MCF 10A (cell line): ENCODE measurements at regions not wholly inside any gene's neighbourhood (a gene's known extent, or its start where the extent isn't known, plus 50 kb on each side); places are given as distances from the start of the nearest gene placed in this dataset.

Source experiments
- BruUV-seq: library from RNA; stranded (reverse); fragments of 400-500 nt; replicated peaks from 2 replicates; lab custom pipeline; 2021; lab: Mats Ljungman, UMichigan
- CTCF ChIA-PET: fragments of 300-600 bp; sonication (Branson Sonifier 250); formaldehyde crosslinking; extraction: SDS; loops from one replicate; lab custom pipeline; 2021; ENCODE audit warnings: antibody characterized with exemption, inconsistent platforms; lab: Yijun Ruan, JAX
- POLR2A ChIA-PET: fragments of 300-600, 350-650 bp; sonication (Branson Sonifier 250); formaldehyde crosslinking; extraction: SDS; loops from one replicate; lab custom pipeline; 2020; ENCODE audit warnings: antibody characterized with exemption, inconsistent platforms; lab: Yijun Ruan, JAX
- DNase-seq: peaks from one replicate; pipeline ENCODE4 v3.0.0-alpha.2; 2018; ENCODE audit not compliant: unreplicated experiment
- H3K27ac Mint-ChIP-seq: one replicate; pipeline ENCODE4 v1.8.0; 2022; ENCODE audit warnings: mild to moderate bottlenecking, low read depth, mixed read lengths; ENCODE audit not compliant: unreplicated experiment
- H3K27me3 Mint-ChIP-seq: one replicate; pipeline ENCODE4 v1.8.0; 2022; ENCODE audit warnings: mixed read lengths; ENCODE audit not compliant: insufficient read depth, unreplicated experiment
- H3K36me3 Mint-ChIP-seq: one replicate; pipeline ENCODE4 v1.8.0; 2022; ENCODE audit warnings: mild to moderate bottlenecking, moderate library complexity, mixed read lengths; ENCODE audit not compliant: insufficient read depth, unreplicated experiment
- H3K4me1 Mint-ChIP-seq: one replicate; pipeline ENCODE4 v1.8.0; 2022; ENCODE audit warnings: mixed read lengths; ENCODE audit not compliant: insufficient read depth, unreplicated experiment
- H3K4me3 Mint-ChIP-seq: one replicate; pipeline ENCODE4 v1.8.0; 2022; ENCODE audit warnings: mild to moderate bottlenecking, moderate library complexity, mixed read lengths; ENCODE audit not compliant: unreplicated experiment
- H3K9me3 Mint-ChIP-seq: one replicate; pipeline ENCODE4 v1.8.0; 2022; ENCODE audit warnings: mixed read lengths; ENCODE audit not compliant: unreplicated experiment
- intact Hi-C: fragments of 100-400 bp; cut with micrococcal nuclease; formaldehyde crosslinking; loops from 2 replicates; pipeline ENCODE4 v1.14.1; 2022
- TF ChIP-seq, protein P1 (sequence below): fragments of 200-600 bp; IDR thresholded peaks from one replicate; pipeline ENCODE4 v1.8.0; 2022; ENCODE audit warnings: antibody characterized with exemption, mild to moderate bottlenecking; ENCODE audit not compliant: unreplicated experiment

DNA sequence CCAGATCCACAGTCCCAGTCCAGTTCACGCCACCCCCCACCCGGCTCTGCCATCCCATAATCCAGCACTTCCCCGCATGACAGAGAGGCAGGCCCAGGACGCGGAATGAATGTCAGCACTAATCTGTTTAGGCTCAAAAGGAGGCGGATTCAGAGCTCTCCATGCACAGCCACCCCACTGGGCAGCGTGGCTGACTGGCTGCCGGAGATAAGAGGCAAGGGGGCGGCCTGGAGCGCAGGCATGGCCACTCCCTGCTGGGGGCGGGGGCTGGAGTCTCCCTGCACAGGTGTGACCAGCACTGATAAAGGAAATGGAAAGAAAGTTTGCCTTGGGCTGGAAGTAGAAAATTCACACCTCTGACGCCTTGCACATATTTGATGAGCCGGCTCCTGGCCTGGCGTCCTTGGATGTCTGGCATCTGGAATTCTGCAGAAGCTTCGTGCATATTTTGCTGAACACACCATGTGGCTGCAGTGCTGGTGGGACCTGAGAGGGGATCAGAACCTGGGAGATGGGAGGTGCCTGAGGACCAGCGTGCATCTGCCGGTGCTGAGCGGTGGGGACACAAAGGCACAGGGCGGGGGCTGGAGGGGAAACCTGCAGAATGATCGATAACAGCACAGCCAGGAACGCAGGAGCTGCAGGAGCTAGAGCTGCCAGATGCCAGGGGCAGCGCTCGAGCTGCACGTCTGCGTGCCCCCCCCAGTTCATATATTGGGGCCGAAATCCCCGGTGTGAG, 344.4 kb downstream of the CTTN start:
- POLR2A ChIA-PET: no interaction called here
- intact Hi-C loops: no loop called here
- BruUV-seq: no TSS peak
- H3K4me3 Mint-ChIP-seq: no peak overlapping the region
- no peaks in the 10 kb centered on the region for H3K36me3 Mint-ChIP-seq
- H3K27ac Mint-ChIP-seq: no peak overlapping the region
- CTCF ChIA-PET: no interaction called here
- H3K27me3 Mint-ChIP-seq: no peaks in the 10 kb centered on the region
- TF ChIP-seq, protein P1, sequence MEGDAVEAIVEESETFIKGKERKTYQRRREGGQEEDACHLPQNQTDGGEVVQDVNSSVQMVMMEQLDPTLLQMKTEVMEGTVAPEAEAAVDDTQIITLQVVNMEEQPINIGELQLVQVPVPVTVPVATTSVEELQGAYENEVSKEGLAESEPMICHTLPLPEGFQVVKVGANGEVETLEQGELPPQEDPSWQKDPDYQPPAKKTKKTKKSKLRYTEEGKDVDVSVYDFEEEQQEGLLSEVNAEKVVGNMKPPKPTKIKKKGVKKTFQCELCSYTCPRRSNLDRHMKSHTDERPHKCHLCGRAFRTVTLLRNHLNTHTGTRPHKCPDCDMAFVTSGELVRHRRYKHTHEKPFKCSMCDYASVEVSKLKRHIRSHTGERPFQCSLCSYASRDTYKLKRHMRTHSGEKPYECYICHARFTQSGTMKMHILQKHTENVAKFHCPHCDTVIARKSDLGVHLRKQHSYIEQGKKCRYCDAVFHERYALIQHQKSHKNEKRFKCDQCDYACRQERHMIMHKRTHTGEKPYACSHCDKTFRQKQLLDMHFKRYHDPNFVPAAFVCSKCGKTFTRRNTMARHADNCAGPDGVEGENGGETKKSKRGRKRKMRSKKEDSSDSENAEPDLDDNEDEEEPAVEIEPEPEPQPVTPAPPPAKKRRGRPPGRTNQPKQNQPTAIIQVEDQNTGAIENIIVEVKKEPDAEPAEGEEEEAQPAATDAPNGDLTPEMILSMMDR: no peak
- DNase-seq: no peak
- H3K4me1 Mint-ChIP-seq: no peaks in the 10 kb centered on the region
- peaks cover 15% of the 10 kb centered on the region for H3K9me3 Mint-ChIP-seq

DNA sequence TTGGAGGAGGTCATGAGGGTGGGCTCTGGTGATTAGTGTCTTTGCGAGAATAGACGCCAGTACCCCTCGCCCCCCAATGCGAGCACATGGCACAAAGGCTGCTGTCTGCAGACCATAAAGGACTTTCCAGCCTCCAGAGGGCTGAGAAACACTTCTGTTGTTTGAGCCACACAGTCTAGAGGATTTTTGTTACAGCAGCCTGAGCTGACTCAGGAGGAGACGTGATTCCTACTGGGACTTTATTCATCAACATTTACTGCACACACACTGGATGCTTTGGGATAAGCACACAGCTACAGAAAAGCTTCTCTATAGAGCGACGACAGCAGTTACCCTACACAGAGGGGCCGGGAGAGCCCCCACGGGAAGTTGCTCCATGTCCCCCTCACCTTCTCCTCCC, 345.0 kb downstream of the CTTN start:
- Mint-ChIP-seq H3K36me3 (no peaks in the 10 kb centered on the region), H3K4me1 (no peaks in the 10 kb centered on the region), H3K27ac (no peak overlapping the region), H3K9me3 (peaks cover 20% of the 10 kb centered on the region), H3K27me3 (no peaks in the 10 kb centered on the region), H3K4me3 (no peak overlapping the region)
- TF ChIP-seq, protein P1: no peak
- intact Hi-C loops: no loop called here
- POLR2A ChIA-PET: no interaction called here
- CTCF ChIA-PET: no interaction called here
- BruUV-seq: no TSS peak
- no peak for DNase-seq

DNA sequence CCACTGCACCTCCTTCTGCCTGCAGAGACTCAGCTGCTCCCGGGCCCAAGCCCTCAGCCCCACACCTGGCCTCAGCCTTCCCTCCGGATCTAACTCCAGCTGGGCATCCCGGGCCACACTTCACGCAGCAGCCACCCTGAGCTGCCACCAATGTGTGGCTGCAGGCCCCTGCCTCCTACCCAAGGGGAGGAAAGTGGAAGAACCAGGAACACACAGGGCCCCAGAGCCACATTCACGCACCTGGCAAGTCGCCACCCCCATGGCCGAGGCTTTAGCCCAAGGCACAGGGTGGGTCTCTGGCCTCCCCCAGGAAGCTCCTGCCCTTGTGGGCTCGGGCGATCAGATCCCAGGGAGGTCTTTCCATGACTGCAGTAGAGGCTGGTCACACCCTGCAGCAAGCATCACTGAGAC, 345.6 kb downstream of the CTTN start:
- TF ChIP-seq, protein P1: no peak
- Mint-ChIP-seq H3K4me3 (no peak overlapping the region), H3K9me3 (peaks cover 26% of the 10 kb centered on the region), H3K27me3 (no peaks in the 10 kb centered on the region), H3K27ac (no peak overlapping the region), H3K4me1 (no peaks in the 10 kb centered on the region), H3K36me3 (no peaks in the 10 kb centered on the region)
- ChIA-PET CTCF (interaction anchor here (0.6 to 0.8 kb wide), 2 partner anchors 96 to 438 kb away, joined by 3 read pairs; no protein-coding TSS in a partner anchor), POLR2A (no interaction called here)
- intact Hi-C loops: no loop called here
- BruUV-seq: no TSS peak
- no peak for DNase-seq

DNA sequence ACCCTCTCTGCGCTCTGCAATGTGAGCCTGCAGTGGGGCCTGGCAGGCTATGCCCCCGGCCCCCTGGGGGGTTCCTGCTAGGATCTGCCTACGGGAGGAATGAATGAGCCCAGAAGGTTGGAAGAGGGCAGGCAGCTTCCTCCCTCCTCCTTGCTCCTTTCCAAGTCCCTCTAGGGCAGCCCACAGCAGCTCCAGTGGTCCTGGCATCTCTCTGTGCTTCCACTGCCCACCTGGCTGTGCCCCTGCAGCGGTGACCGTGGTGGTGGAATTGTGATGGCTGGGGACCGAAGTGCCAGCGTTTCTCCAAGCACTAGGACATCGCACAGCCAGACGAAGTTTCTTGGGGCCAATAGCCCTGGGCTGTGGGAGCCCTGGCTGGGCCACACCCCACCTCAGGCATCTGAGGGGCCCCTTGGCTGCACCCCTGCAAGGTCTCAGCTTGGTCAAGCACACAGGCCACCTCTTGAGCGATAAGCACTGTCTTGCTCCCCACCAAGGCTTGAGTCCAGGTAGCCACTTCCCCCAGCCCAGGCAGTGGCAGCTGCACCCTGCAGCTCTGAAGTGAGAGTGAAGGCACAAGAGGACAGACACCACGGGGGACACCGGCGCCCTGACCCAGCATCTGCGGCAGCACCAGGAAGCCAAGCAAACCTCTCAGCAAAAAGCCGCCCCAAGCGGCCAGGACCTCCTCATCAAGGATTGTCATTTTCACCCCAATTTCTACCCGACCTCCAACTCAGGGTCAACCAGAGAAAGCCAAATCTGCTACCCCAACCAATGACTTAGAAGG, 346.3 kb downstream of the CTTN start:
- intact Hi-C loops: no loop called here
- Mint-ChIP-seq H3K4me1 (no peaks in the 10 kb centered on the region), H3K27me3 (no peaks in the 10 kb centered on the region), H3K36me3 (no peaks in the 10 kb centered on the region), H3K9me3 (peaks cover 32% of the 10 kb centered on the region), H3K27ac (no peak overlapping the region), H3K4me3 (no peak overlapping the region)
- no TSS peak for BruUV-seq
- TF ChIP-seq, protein P1: no peak
- DNase-seq: no peak
- ChIA-PET POLR2A (no interaction called here), CTCF (interaction anchor here (0.6 to 0.8 kb wide), 2 partner anchors 95 to 438 kb away, joined by 3 read pairs; no protein-coding TSS in a partner anchor)
